ENCODE measurements at regions not wholly inside any gene's neighbourhood (a gene's known extent, or its start where the extent isn't known, plus 50 kb on each side); places are given as distances from the start of the nearest gene placed in this dataset.

DNA sequence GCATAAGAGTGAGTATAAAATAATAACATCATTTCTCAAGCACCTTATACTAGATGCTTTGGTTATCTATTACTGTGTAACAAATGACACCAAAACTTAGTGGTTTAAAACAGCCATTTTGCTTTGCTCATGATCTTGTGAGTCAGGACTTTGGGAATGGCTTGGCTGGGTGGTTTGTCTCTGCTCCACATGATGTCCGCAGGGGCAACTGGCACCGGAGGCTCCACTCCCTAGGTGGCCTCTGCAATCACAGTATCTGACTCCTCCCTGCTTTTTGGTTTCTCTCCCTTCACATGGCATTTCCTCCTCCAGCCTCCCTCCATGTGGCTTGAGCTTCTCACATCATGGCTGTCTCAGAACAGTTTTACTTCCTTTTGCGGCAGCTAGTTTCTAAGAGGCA lies 259.5 kb downstream of the GAS1 start:
- TF ChIP-seq CTCF (IDR thresholded peaks at IDR 0.05; ENCODE audit: low read length) (no peak), EZH2 (IDR thresholded peaks at IDR 0.05; ENCODE audit: borderline replicate concordance, low read length) (no peak)

All from OCI-LY1 (cell line).